PFSK-1 (cell line): ENCODE measurements at regions not wholly inside any gene's neighbourhood (a gene's known extent, or its start where the extent isn't known, plus 50 kb on each side); places are given as distances from the start of the nearest gene placed in this dataset.

Source experiments
- TAF1 ChIP-seq: IDR thresholded peaks from 2 replicates; pipeline ENCODE4 v1.6.1; 2012; ENCODE audit warnings: low read length, control low read depth, borderline replicate concordance; ENCODE audit not compliant: insufficient read depth
- TF ChIP-seq, protein P1 (sequence below), 2 experiments: IDR thresholded peaks; 2 replicates each; pipeline versions ENCODE4 v1.6.1 to v1.8.0; 2011 to 2012; ENCODE audit warnings: low read depth in 2 of 2, low read length in 2 of 2, control low read depth in 1 of 2, inconsistent platforms in 1 of 2, mild to moderate bottlenecking in 1 of 2, moderate library complexity in 1 of 2; ENCODE audit not compliant: insufficient read depth in 1 of 2

- TF ChIP-seq, protein P1, sequence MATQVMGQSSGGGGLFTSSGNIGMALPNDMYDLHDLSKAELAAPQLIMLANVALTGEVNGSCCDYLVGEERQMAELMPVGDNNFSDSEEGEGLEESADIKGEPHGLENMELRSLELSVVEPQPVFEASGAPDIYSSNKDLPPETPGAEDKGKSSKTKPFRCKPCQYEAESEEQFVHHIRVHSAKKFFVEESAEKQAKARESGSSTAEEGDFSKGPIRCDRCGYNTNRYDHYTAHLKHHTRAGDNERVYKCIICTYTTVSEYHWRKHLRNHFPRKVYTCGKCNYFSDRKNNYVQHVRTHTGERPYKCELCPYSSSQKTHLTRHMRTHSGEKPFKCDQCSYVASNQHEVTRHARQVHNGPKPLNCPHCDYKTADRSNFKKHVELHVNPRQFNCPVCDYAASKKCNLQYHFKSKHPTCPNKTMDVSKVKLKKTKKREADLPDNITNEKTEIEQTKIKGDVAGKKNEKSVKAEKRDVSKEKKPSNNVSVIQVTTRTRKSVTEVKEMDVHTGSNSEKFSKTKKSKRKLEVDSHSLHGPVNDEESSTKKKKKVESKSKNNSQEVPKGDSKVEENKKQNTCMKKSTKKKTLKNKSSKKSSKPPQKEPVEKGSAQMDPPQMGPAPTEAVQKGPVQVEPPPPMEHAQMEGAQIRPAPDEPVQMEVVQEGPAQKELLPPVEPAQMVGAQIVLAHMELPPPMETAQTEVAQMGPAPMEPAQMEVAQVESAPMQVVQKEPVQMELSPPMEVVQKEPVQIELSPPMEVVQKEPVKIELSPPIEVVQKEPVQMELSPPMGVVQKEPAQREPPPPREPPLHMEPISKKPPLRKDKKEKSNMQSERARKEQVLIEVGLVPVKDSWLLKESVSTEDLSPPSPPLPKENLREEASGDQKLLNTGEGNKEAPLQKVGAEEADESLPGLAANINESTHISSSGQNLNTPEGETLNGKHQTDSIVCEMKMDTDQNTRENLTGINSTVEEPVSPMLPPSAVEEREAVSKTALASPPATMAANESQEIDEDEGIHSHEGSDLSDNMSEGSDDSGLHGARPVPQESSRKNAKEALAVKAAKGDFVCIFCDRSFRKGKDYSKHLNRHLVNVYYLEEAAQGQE (IDR thresholded peaks at IDR 0.05; ENCODE audit: insufficient read depth in 1 of 2, low read depth in 2 of 2, low read length in 2 of 2), result no peak
- no peak for TF ChIP-seq TAF1
Measured at GRCh38 chr13:69109891-69110525, 997.6 kb upstream of the ATXN8OS start.
